ENCODE measurements at regions not wholly inside any gene's neighbourhood (a gene's known extent, or its start where the extent isn't known, plus 50 kb on each side); places are given as distances from the start of the nearest gene placed in this dataset.

DNA sequence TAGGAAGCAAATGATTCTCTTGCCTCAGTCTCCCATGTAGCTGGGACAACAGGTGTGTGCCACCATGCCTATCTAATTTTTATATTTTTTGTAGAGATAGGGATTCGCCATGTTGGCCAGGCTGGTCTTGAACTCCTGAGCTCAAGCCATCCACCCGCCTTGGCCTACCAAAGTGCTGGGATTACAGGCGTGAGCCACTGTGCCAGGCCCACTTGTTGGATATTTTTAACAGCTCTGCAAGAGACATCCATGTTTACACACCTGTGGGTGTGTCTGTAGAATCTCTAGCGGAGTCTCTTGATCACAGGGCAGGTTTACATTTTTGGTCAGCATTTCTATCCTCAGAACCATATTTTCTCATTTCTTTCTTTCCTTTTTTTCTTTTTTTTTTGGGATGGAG, 53.1 kb upstream of the ZFP64 start:
- Mint-ChIP-seq H3K9me3 (ENCODE audit: insufficient read depth) (no peaks in the 10 kb centered on the region), H3K27me3 (peaks cover 25% of the 10 kb centered on the region), H3K4me3 (no peak overlapping the region), H3K27ac (no peak overlapping the region), H3K4me1 (no peaks in the 10 kb centered on the region)
- Histone ChIP-seq H3K27ac (ENCODE audit: low read length in 2 of 2) (no peak overlapping the region), H3K9ac (ENCODE audit: low read length) (no peak overlapping the region), H3K36me3 (replicated peaks in 1 of 2; ENCODE audit: control extremely low read depth in 1 of 2, control insufficient read depth in 1 of 2, extremely low read depth in 1 of 2, insufficient read depth in 2 of 2, low read length in 1 of 2) (no peaks in the 10 kb centered on the region), H3K4me1 (ENCODE audit: control insufficient read depth in 2 of 2, insufficient read depth in 2 of 2, low read length in 2 of 2) (no peaks in the 10 kb centered on the region), H3K9me3 (ENCODE audit: control extremely low read depth in 1 of 3, control insufficient read depth in 2 of 3, insufficient read depth in 1 of 3, low read length in 2 of 3) (peaks cover 0 to 4% (median 0%) of the 10 kb centered on the region in 3 donors), H3K79me2 (ENCODE audit: control insufficient read depth, insufficient read depth, low read length) (no peaks in the 10 kb centered on the region), H3K27me3 (replicated peaks in 1 of 4; ENCODE audit: control extremely low read depth in 1 of 4, control insufficient read depth in 3 of 4, insufficient read depth in 4 of 4, low read length in 3 of 4) (peaks cover 0 to 5% (median 0%) of the 10 kb centered on the region in 4 experiments), H3K4me3 (ENCODE audit: control extremely low read depth in 1 of 5, extremely low read depth in 1 of 5, insufficient read depth in 1 of 5, low read depth in 2 of 5, low read length in 4 of 5) (no peak overlapping the region), H3K4me2 (replicated peaks; ENCODE audit: low read depth, low read length, poor library complexity, severe bottlenecking) (no peak overlapping the region), H2AFZ (ENCODE audit: insufficient read depth, low read depth, low read length, poor library complexity, severe bottlenecking) (no peak overlapping the region), H4K20me1 (ENCODE audit: control insufficient read depth, insufficient read depth, low read length, poor library complexity, severe bottlenecking) (no peaks in the 10 kb centered on the region)
- ChIA-PET CTCF (interaction anchor here (0.9 kb wide), 1 partner anchor 971 kb away, joined by 4 read pairs; no protein-coding TSS in a partner anchor), POLR2A (no interaction called here)
- ATAC-seq (ENCODE audit: low read depth) (no peak), DNase-seq (no peak)
- TF ChIP-seq CTCF (IDR thresholded peaks at IDR 0.05) (no peak), EZH2 (IDR thresholded peaks at IDR 0.05; ENCODE audit: borderline replicate concordance, insufficient read depth, low read depth, low read length, poor library complexity, severe bottlenecking) (no peak)
- intact Hi-C loops (cut with micrococcal nuclease), result no loop called here
- WGBS (ENCODE audit: insufficient coverage), result 94% methylated on average over 3 of the region's 4 CpGs

DNA sequence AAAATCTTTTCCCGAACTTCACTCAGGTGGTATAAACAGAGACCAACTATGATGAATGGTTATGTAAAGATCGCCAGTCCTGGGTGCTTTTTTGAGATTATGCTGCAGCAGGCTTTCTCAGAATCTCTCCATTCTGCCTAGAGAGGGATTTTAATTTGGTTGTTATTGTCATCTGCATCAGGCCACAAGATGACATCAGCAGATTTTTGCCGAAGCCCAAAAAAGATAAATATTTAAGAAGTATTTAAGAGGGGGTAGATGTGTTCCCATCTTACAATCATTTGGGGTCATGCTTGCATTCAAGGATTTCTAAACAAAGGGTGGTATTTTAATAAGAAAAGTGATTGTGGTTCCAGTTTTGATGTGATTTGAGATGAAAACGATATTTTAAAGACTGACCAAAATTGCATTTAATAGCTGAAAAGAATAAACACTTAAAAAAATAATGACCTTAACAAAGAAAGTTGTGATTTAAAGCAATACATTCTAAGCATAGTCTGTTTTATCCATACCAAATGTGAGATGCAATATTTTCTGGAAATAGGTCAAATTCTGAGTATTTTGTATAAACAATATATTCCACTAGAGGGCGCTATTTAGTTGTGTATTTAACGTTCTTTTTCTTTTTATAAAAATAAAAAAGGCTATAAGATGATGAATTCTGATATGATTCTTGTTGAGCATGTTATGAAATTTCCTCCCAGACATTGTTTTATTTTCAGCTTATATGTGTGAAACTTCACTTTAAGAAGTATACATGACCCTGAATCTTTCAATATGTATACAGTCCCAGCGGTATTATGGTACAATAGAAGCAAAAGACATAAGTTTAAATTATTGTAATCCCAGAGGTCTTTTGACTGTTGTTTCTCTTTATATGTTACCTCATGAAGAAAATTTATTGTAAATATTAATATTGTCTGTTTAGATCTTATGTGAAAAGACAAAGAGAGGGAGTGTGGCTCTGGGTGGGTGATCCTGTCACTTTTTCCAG, 51.0 kb upstream of the ZFP64 start:
- intact Hi-C loops (cut with micrococcal nuclease), result loop anchor here (2.0 kb wide), 1 partner anchor 72 kb away; no protein-coding TSS in a partner anchor
- no peak overlapping the region for H3K4me2 ChIP-seq (replicated peaks; ENCODE audit: low read depth, low read length, poor library complexity, severe bottlenecking)
- Mint-ChIP-seq H3K4me1 (no peaks in the 10 kb centered on the region), H3K27ac (no peak overlapping the region), H3K4me3 (no peak overlapping the region), H3K27me3 (peaks cover 22% of the 10 kb centered on the region), H3K9me3 (ENCODE audit: insufficient read depth) (no peaks in the 10 kb centered on the region)
- 39% methylated on average over 2 of the region's 7 CpGs for WGBS (ENCODE audit: insufficient coverage)
- ChIA-PET CTCF (interaction anchor here (0.7 to 1.3 kb wide), 2 partner anchors 974 to 1958 kb away, joined by 3 to 5 read pairs; no protein-coding TSS in a partner anchor), POLR2A (no interaction called here)
- H3K4me3 ChIP-seq (ENCODE audit: control extremely low read depth in 1 of 5, extremely low read depth in 1 of 5, insufficient read depth in 1 of 5, low read depth in 2 of 5, low read length in 4 of 5), result no peak overlapping the region
- no peaks in the 10 kb centered on the region for H3K4me1 ChIP-seq (ENCODE audit: control insufficient read depth in 2 of 2, insufficient read depth in 2 of 2, low read length in 2 of 2)
- no peaks in the 10 kb centered on the region for H3K79me2 ChIP-seq (ENCODE audit: control insufficient read depth, insufficient read depth, low read length)
- ATAC-seq (ENCODE audit: low read depth) (no peak), DNase-seq (peak; percentile 29)
- H3K27ac ChIP-seq (ENCODE audit: low read length in 2 of 2), result no peak overlapping the region
- H2AFZ ChIP-seq (ENCODE audit: insufficient read depth, low read depth, low read length, poor library complexity, severe bottlenecking), result no peak overlapping the region
- TF ChIP-seq CTCF (IDR thresholded peaks at IDR 0.05) (peak; percentile 89), EZH2 (IDR thresholded peaks at IDR 0.05; ENCODE audit: borderline replicate concordance, insufficient read depth, low read depth, low read length, poor library complexity, severe bottlenecking) (no peak)
- H3K27me3 ChIP-seq (replicated peaks in 1 of 4; ENCODE audit: control extremely low read depth in 1 of 4, control insufficient read depth in 3 of 4, insufficient read depth in 4 of 4, low read length in 3 of 4), result peaks cover 0 to 4% (median 0%) of the 10 kb centered on the region in 4 experiments
- H3K36me3 ChIP-seq (replicated peaks in 1 of 2; ENCODE audit: control extremely low read depth in 1 of 2, control insufficient read depth in 1 of 2, extremely low read depth in 1 of 2, insufficient read depth in 2 of 2, low read length in 1 of 2), result no peaks in the 10 kb centered on the region
- no peaks in the 10 kb centered on the region for H4K20me1 ChIP-seq (ENCODE audit: control insufficient read depth, insufficient read depth, low read length, poor library complexity, severe bottlenecking)
- H3K9me3 ChIP-seq (ENCODE audit: control extremely low read depth in 1 of 3, control insufficient read depth in 2 of 3, insufficient read depth in 1 of 3, low read length in 2 of 3), result peaks cover 0 to 2% (median 0%) of the 10 kb centered on the region in 3 donors
- no peak overlapping the region for H3K9ac ChIP-seq (ENCODE audit: low read length)
